Tibial artery (tissue), 4 donors: ENCODE measurements at regions not wholly inside any gene's neighbourhood (a gene's known extent, or its start where the extent isn't known, plus 50 kb on each side); places are given as distances from the start of the nearest gene placed in this dataset.
"Not testable (repeated sequence)": the region's sequence is repeated elsewhere in the genome, so short reads cannot be mapped to it uniquely, and the experiment has no call there.

Experiments
- DNase-seq, 2 donors: peaks; one replicate each; pipeline ENCODE4 v3.0.0-alpha.2; 2019
- H3K27ac ChIP-seq, 2 donors: fragments of 200-600 bp; sonication (generic) in 1 of 2; 1 replicate in 1 of 2; 2 replicates in 1 of 2; pipeline ENCODE4 v1.5.1; 2018 to 2019; ENCODE audit warnings: mild to moderate bottlenecking in 1 of 2
- H3K27me3 ChIP-seq, 2 donors: fragments of 200-600 bp; sonication (generic) in 1 of 2; one replicate each; pipeline versions ENCODE4 v1.5.1 to v1.6.0; 2016 to 2019
- H3K36me3 ChIP-seq, 3 donors: fragments of 200-600 bp; sonication (generic) in 2 of 3; one replicate each; pipeline ENCODE4 v1.5.1; 2016 to 2019; ENCODE audit warnings: mild to moderate bottlenecking in 2 of 3
- H3K4me1 ChIP-seq, 4 donors: fragments of 200-600 bp; sonication (generic) in 2 of 4; 1 replicate in 3 of 4; 2 replicates in 1 of 4; pipeline ENCODE4 v1.5.1; 2016 to 2019
- H3K4me3 ChIP-seq, 2 donors: fragments of 200-600 bp; sonication (generic) in 1 of 2; 1 replicate in 1 of 2; 2 replicates in 1 of 2; pipeline ENCODE4 v1.5.1; 2018 to 2019; ENCODE audit warnings: mild to moderate bottlenecking in 2 of 2
- H3K9me3 ChIP-seq, 3 donors: fragments of 200-600 bp; sonication (generic) in 1 of 3; one replicate each; pipeline ENCODE4 v1.5.1; 2016 to 2019
- intact Hi-C: fragments of 100-400 bp; cut with DNase I; formaldehyde crosslinking; loops from one replicate; pipeline ENCODE4 v1.15.0; 2023; ENCODE audit warnings: low total_unique reads
- TF ChIP-seq, protein P1 (sequence below), 2 experiments: fragments of 200-600 bp in 1 of 2; fragments of 450-650 bp in 1 of 2; IDR thresholded peaks; one replicate each; pipeline ENCODE4 v1.5.1; 2017 to 2019; ENCODE audit warnings: antibody characterized with exemption in 2 of 2, mild to moderate bottlenecking in 1 of 2, moderate library complexity in 1 of 2

DNA sequence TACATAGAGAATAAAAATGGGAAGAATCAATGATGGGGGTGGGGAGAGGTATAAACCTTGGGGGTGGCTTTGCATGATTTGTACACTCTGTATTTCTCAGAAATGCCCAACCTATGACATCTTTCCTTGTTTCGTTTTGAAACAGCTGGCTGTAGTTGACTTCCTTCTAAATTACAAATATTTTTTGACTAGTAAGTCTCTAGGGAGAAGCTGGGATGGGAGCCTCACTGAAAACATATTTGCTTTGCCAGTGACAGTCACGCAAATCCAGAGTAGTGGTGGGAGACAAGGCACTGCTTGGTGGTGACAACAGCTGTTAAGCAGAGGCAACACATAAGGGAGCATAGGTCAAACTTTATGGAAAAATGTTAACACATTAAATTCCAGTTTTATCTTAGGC is 440.5 kb downstream of the SEMA3D start:
- intact Hi-C loops: no loop called here
- Histone ChIP-seq H3K27ac (no peak overlapping the region), H3K36me3 (no peaks in the 10 kb centered on the region), H3K27me3 (no peaks in the 10 kb centered on the region), H3K4me1 (peaks cover 0 to 5% (median 0%) of the 10 kb centered on the region in 4 donors), H3K4me3 (no peak overlapping the region), H3K9me3 (no peaks in the 10 kb centered on the region)
- DNase-seq: no peak
- TF ChIP-seq, protein P1, sequence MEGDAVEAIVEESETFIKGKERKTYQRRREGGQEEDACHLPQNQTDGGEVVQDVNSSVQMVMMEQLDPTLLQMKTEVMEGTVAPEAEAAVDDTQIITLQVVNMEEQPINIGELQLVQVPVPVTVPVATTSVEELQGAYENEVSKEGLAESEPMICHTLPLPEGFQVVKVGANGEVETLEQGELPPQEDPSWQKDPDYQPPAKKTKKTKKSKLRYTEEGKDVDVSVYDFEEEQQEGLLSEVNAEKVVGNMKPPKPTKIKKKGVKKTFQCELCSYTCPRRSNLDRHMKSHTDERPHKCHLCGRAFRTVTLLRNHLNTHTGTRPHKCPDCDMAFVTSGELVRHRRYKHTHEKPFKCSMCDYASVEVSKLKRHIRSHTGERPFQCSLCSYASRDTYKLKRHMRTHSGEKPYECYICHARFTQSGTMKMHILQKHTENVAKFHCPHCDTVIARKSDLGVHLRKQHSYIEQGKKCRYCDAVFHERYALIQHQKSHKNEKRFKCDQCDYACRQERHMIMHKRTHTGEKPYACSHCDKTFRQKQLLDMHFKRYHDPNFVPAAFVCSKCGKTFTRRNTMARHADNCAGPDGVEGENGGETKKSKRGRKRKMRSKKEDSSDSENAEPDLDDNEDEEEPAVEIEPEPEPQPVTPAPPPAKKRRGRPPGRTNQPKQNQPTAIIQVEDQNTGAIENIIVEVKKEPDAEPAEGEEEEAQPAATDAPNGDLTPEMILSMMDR (IDR thresholded peaks at IDR 0.05): no peak

DNA sequence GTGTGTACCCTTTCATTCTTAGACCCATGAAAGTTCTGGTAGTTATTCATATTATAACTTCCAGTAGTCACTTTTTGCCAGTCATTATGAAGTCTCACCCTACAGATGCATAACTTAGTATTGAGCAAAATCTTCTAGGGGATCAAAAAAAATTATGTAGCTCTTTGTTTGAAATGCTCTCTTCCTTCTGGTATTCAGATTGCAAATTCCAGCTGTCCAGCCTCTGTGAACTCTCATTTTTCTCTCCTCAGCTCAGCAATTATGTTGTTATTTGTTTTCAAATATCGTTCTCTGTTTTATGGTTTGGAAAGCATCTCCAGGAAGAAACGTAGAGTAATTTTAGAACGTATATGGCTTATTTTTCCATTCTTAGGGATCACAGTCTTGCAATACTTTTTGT is 442.5 kb downstream of the SEMA3D start:
- Histone ChIP-seq H3K36me3 (no peaks in the 10 kb centered on the region), H3K4me1 (peaks cover 0 to 5% (median 0%) of the 10 kb centered on the region in 4 donors), H3K27me3 (no peaks in the 10 kb centered on the region), H3K4me3 (no peak overlapping the region), H3K27ac (no peak overlapping the region), H3K9me3 (no peaks in the 10 kb centered on the region)
- TF ChIP-seq, protein P1 (IDR thresholded peaks at IDR 0.05): no peak
- DNase-seq: no peak
- intact Hi-C loops: no loop called here

DNA sequence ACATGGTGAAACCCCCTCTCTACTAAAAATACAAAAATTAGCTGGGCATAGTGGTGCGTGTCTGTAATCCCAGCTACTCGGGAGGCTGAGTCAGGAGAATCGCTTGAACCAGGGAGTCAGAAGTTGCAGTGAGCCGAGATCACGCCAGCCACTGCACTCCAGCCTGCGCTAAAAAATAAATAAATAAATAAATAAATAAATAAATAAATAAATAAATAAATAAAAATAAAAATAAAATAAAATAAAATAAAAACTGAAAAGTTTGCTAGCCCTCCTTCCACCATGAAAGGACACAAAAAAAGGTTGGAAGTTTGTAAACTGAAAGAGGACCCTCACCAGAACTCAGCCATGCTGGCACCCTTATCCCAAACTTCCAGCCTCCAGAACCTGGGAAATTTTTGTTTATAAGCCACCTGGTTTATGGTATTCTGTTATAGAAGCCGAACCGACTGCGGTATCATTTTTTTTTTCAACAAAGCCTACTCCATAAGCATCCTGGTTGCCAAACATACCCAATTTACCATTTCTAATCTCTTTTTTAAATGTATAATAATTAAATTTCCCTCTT is 448.2 kb downstream of the SEMA3D start:
- H3K27me3 ChIP-seq: no peaks in the 10 kb centered on the region
- peaks cover 0 to 11% (median 0%) of the 10 kb centered on the region in 4 donors for H3K4me1 ChIP-seq
- no peak overlapping the region for H3K4me3 ChIP-seq
- no peaks in the 10 kb centered on the region for H3K9me3 ChIP-seq
- no peak for DNase-seq
- no peaks in the 10 kb centered on the region for H3K36me3 ChIP-seq
- H3K27ac ChIP-seq: no peak overlapping the region
- intact Hi-C loops: no loop called here
- TF ChIP-seq, protein P1 (IDR thresholded peaks at IDR 0.05): no peak

DNA sequence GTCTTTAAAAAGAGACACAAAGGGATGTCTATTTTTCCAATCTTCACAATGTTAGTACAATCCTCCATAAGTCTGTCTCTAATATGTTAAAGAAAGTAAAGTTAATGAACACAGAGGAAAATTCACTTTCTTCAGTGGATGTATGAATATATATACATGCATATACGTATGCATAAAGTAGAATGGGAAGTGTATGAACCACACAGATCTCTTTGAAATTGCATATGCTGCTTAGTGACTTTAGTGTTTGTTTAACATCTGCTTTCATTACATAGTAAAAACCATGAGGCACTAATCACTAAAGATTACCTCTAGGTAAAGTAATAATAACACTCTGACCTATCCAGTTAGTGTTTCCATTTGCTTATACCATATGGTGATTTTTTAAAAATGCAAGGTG is 451.2 kb downstream of the SEMA3D start:
- TF ChIP-seq, protein P1 (IDR thresholded peaks at IDR 0.05): no peak
- Histone ChIP-seq H3K27me3 (no peaks in the 10 kb centered on the region), H3K9me3 (peaks cover 0 to 10% (median 5%) of the 10 kb centered on the region in 3 donors), H3K27ac (no peak overlapping the region), H3K4me3 (no peak overlapping the region), H3K36me3 (no peaks in the 10 kb centered on the region), H3K4me1 (peaks cover 0 to 11% (median 0%) of the 10 kb centered on the region in 4 donors)
- no peak for DNase-seq
- intact Hi-C loops: no loop called here

DNA sequence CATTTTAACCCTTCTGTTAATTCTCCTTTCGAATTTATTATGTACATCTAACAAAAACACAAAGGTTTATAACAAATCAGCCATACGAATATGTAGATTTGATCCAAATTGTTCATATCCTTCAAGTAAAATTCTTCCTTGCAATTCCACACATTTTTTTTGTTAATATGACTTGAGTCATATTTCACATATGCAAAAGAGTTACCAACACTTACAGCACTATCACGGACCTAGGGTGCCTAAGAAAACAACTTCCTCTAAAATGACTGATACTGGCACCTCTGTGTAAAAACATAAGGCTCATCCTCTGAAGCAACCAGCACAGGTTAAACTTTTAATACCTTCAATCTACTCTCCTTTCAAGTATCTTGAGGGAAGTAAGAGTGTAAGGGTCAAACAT is 451.8 kb downstream of the SEMA3D start:
- Histone ChIP-seq H3K36me3 (no peaks in the 10 kb centered on the region), H3K27ac (no peak overlapping the region), H3K9me3 (peaks cover 0 to 10% (median 5%) of the 10 kb centered on the region in 3 donors), H3K4me1 (peaks cover 0 to 11% (median 0%) of the 10 kb centered on the region in 4 donors), H3K4me3 (no peak overlapping the region), H3K27me3 (no peaks in the 10 kb centered on the region)
- TF ChIP-seq, protein P1 (IDR thresholded peaks at IDR 0.05): no peak
- DNase-seq: no peak
- intact Hi-C loops: no loop called here

DNA sequence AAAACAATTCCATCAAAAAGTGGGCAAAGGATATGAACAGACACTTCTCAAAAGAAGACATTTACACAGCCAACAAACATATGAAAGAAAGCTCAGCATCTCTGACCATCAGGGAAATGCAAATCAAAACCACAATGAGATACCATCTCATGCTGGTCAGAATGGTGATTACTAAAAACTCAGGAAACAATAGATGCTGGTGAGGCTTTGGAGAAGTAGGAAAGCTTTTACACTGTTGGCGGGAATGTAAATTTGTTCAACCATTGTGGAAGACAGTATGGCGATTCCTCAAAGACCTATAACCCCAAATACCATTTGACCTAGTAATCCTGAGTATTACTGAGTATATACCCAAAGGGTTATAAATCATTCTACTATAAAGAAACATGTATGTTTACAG is 452.9 kb downstream of the SEMA3D start:
- H3K27me3 ChIP-seq, H3K9me3 ChIP-seq, H3K36me3 ChIP-seq, intact Hi-C loops, H3K4me3 ChIP-seq, H3K27ac ChIP-seq, DNase-seq: not testable (repeated sequence)
- H3K4me1 ChIP-seq: peaks cover 0 to 11% (median 0%) of the 10 kb centered on the region in 4 donors

DNA sequence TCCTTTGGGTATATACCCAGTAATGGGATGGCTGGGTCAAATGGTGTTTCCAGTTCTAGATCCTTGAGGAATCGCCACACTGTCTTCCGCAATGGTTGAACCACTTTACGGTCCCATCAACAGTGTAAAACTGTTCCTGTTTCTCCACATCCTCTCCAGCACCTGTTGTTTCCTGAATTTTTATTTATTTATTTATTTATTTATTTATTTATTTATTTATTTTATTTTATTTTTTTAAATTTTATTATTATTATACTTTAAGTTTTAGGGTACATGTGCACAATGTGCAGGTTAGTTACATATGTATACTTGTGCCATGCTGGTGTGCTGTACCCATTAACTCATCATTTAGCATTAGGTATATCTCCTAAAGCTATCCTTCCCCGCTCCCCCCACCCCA is 456.0 kb downstream of the SEMA3D start:
- H3K27me3 ChIP-seq, H3K27ac ChIP-seq, H3K9me3 ChIP-seq, H3K4me1 ChIP-seq, DNase-seq, intact Hi-C loops, H3K36me3 ChIP-seq, H3K4me3 ChIP-seq: not testable (repeated sequence)
